H9 (cell line): ENCODE measurements at regions not wholly inside any gene's neighbourhood (a gene's known extent, or its start where the extent isn't known, plus 50 kb on each side); places are given as distances from the start of the nearest gene placed in this dataset.

Experiments
- DNase-seq: peaks from one replicate; pipeline ENCODE4 v3.0.0-alpha.2; 2017
- H2AFZ ChIP-seq: one replicate; pipeline ENCODE4 v1.6.1; 2013; ENCODE audit warnings: mild to moderate bottlenecking, low read length, control low read depth, moderate library complexity
- H2AK5ac ChIP-seq: 2 replicates; pipeline ENCODE4 v1.6.1; 2013; ENCODE audit warnings: low read length, control low read depth, mixed read lengths; ENCODE audit not compliant: insufficient read length
- H2BK120ac ChIP-seq: one replicate; pipeline ENCODE4 v1.6.1; 2013; ENCODE audit warnings: low read depth, mild to moderate bottlenecking, low read length, control low read depth, inconsistent platforms; ENCODE audit not compliant: poor library complexity, severe bottlenecking
- H2BK12ac ChIP-seq: 2 replicates; pipeline ENCODE4 v1.6.1; 2013; ENCODE audit warnings: low read length, control low read depth, mixed read lengths, low read depth; ENCODE audit not compliant: insufficient read length
- H2BK15ac ChIP-seq: 2 replicates; pipeline ENCODE4 v1.6.1; 2013; ENCODE audit warnings: low read depth, low read length, control low read depth
- H2BK20ac ChIP-seq: one replicate; pipeline ENCODE4 v1.6.1; 2013; ENCODE audit warnings: low read depth, mild to moderate bottlenecking, low read length, control low read depth, inconsistent platforms; ENCODE audit not compliant: poor library complexity, severe bottlenecking
- H2BK5ac ChIP-seq: 2 replicates; pipeline ENCODE4 v1.6.1; 2013; ENCODE audit warnings: low read length, control low read depth, mixed read lengths; ENCODE audit not compliant: insufficient read length
- H3K14ac ChIP-seq: 2 replicates; pipeline ENCODE4 v1.6.1; 2013; ENCODE audit warnings: low read length, control low read depth; ENCODE audit not compliant: insufficient read depth
- H3K18ac ChIP-seq: 2 replicates; pipeline ENCODE4 v1.6.1; 2013; ENCODE audit warnings: low read depth, mild to moderate bottlenecking, mixed read lengths, low read length, control low read depth; ENCODE audit not compliant: insufficient read length
- H3K23ac ChIP-seq: 2 replicates; pipeline ENCODE4 v1.6.1; 2013; ENCODE audit warnings: low read length, control low read depth, mixed read lengths, low read depth; ENCODE audit not compliant: insufficient read length
- H3K23me2 ChIP-seq: 2 replicates; pipeline ENCODE4 v1.6.1; 2013; ENCODE audit warnings: low read depth, mild to moderate bottlenecking, mixed read lengths, low read length, control low read depth; ENCODE audit not compliant: insufficient read length, poor library complexity, severe bottlenecking
- H3K27ac ChIP-seq: 2 replicates; pipeline ENCODE4 v1.5.1; 2013; ENCODE audit warnings: low read length, control low read depth, mixed read lengths, low read depth; ENCODE audit not compliant: insufficient read length
- H3K27me3 ChIP-seq: 2 replicates; pipeline ENCODE4 v1.6.1; 2013; ENCODE audit warnings: low read length, control low read depth, inconsistent platforms; ENCODE audit not compliant: insufficient read depth
- H3K4ac ChIP-seq: 2 replicates; pipeline ENCODE4 v1.6.1; 2013; ENCODE audit warnings: low read depth, mild to moderate bottlenecking, control low read depth, inconsistent platforms, low read length, moderate library complexity
- H3K4me1 ChIP-seq: 2 replicates; pipeline ENCODE4 v1.6.1; 2013; ENCODE audit warnings: low read length, control low read depth, inconsistent platforms; ENCODE audit not compliant: insufficient read depth
- H3K4me2 ChIP-seq: 2 replicates; pipeline ENCODE4 v1.6.1; 2013; ENCODE audit warnings: low read length, control low read depth, mixed read lengths; ENCODE audit not compliant: insufficient read length, insufficient read depth
- H3K56ac ChIP-seq: 2 replicates; pipeline ENCODE4 v1.6.1; 2013; ENCODE audit warnings: low read depth, mild to moderate bottlenecking, mixed read lengths, low read length, control low read depth; ENCODE audit not compliant: insufficient read length
- H3K79me1 ChIP-seq: 2 replicates; pipeline ENCODE4 v1.6.1; 2013; ENCODE audit warnings: low read depth, mild to moderate bottlenecking, moderate library complexity, low read length, control low read depth, inconsistent platforms; ENCODE audit not compliant: insufficient read depth, poor library complexity, severe bottlenecking
- H3K79me2 ChIP-seq: 2 replicates; pipeline ENCODE4 v1.6.1; 2013; ENCODE audit warnings: low read length, control low read depth, inconsistent platforms; ENCODE audit not compliant: insufficient read depth
- H3K9ac ChIP-seq: 2 replicates; pipeline ENCODE4 v1.6.1; 2013; ENCODE audit warnings: low read length, control low read depth, mixed read lengths; ENCODE audit not compliant: insufficient read length; ENCODE audit errors: extremely low read depth
- H3K9me3 ChIP-seq: one replicate; pipeline ENCODE4 v1.6.1; 2013; ENCODE audit warnings: low read depth, low read length, inconsistent platforms; ENCODE audit not compliant: control insufficient read depth
- H3T11ph ChIP-seq: one replicate; pipeline ENCODE4 v1.6.1; 2013; ENCODE audit warnings: mild to moderate bottlenecking, low read length, control low read depth, inconsistent platforms
- H4K20me1 ChIP-seq: one replicate; pipeline ENCODE4 v1.6.1; 2013; ENCODE audit not compliant: control insufficient read depth, insufficient read length, insufficient read depth
- H4K5ac ChIP-seq: 2 replicates; pipeline ENCODE4 v1.6.1; 2013; ENCODE audit warnings: low read depth, mild to moderate bottlenecking, mixed read lengths, low read length, control low read depth; ENCODE audit not compliant: insufficient read length
- H4K8ac ChIP-seq: replicated peaks from 2 replicates; pipeline ENCODE4 v1.6.1; 2013; ENCODE audit warnings: low read length, control low read depth, mixed read lengths, low read depth; ENCODE audit not compliant: insufficient read length
- H4K91ac ChIP-seq: 2 replicates; pipeline ENCODE4 v1.6.1; 2013; ENCODE audit warnings: low read depth, mild to moderate bottlenecking, moderate library complexity, mixed read lengths, low read length, control low read depth; ENCODE audit not compliant: insufficient read length
- H3K27ac Mint-ChIP-seq, 3 experiments: 2 replicates in 2 of 3; 3 replicates in 1 of 3; pipeline ENCODE4 v1.8.0; 2020 to 2021; ENCODE audit warnings: mixed read lengths in 3 of 3, mild to moderate bottlenecking in 1 of 3, moderate library complexity in 1 of 3
- H3K27me3 Mint-ChIP-seq: 2 replicates; pipeline ENCODE4 v1.8.0; 2021; ENCODE audit warnings: low read depth, mild to moderate bottlenecking, moderate library complexity, mixed read lengths
- H3K36me3 Mint-ChIP-seq, 3 experiments: 2 replicates in 2 of 3; 3 replicates in 1 of 3; pipeline ENCODE4 v1.8.0; 2020 to 2021; ENCODE audit warnings: low read depth in 3 of 3, mixed read lengths in 3 of 3; ENCODE audit not compliant: insufficient read depth in 1 of 3
- H3K4me1 Mint-ChIP-seq, 2 experiments: 2 replicates each; pipeline ENCODE4 v1.8.0; 2020; ENCODE audit warnings: mixed read lengths in 2 of 2
- H3K4me3 Mint-ChIP-seq, 2 experiments: 2 replicates in 1 of 2; 3 replicates in 1 of 2; pipeline ENCODE4 v1.8.0; 2020 to 2021; ENCODE audit warnings: mild to moderate bottlenecking in 2 of 2, mixed read lengths in 2 of 2, moderate library complexity in 1 of 2
- H3K9me3 Mint-ChIP-seq, 2 experiments: 2 replicates in 1 of 2; 3 replicates in 1 of 2; pipeline ENCODE4 v1.8.0; 2020; ENCODE audit warnings: mild to moderate bottlenecking in 2 of 2, mixed read lengths in 2 of 2, moderate library complexity in 1 of 2
- CTCF ChIP-seq: fragments of 200-600 bp; sonication (generic); conservative IDR thresholded peaks from 3 replicates; pipeline ENCODE4 v1.8.0; 2021; ENCODE audit warnings: antibody characterized with exemption, mild to moderate bottlenecking
- WGBS: extraction: QIAGEN DNeasy Blood & Tissue Kit; methylation state at CpG from one replicate; pipeline ENCODE4 v1.1.7; 2013; ENCODE audit warnings: missing lambda C conversion rate, low lambda C conversion rate, mixed read lengths; ENCODE audit not compliant: insufficient read length; ENCODE audit errors: extremely low coverage; 5-methylcytosine and 5-hydroxymethylcytosine counted together

- no peak overlapping the region for H4K5ac ChIP-seq
- no peak overlapping the region for H3T11ph ChIP-seq
- DNase-seq = peak; percentile 19
- no peak overlapping the region for H2BK15ac ChIP-seq
- WGBS = no CpG with 5 or more reads among the region's 10 CpGs
- no peak overlapping the region for H3K27ac ChIP-seq
- peaks cover 4 to 16% (median 5%) of the 10 kb centered on the region in 3 experiments; a peak in 6 of 7 replicates for H3K36me3 Mint-ChIP-seq
- H4K20me1 ChIP-seq = no peaks in the 10 kb centered on the region
- no peak overlapping the region for H2BK5ac ChIP-seq
- peaks cover 17% of the 10 kb centered on the region in 2 experiments for H3K9me3 Mint-ChIP-seq
- H3K9ac ChIP-seq = no peak overlapping the region
- no peaks in the 10 kb centered on the region for H3K23me2 ChIP-seq
- H3K4me2 ChIP-seq = no peak overlapping the region
- no peak overlapping the region for H2AK5ac ChIP-seq
- H2BK20ac ChIP-seq = no peak overlapping the region
- H4K8ac ChIP-seq = no peak overlapping the region
- H2BK120ac ChIP-seq = no peak overlapping the region
- no peaks in the 10 kb centered on the region for H3K27me3 Mint-ChIP-seq
- H3K23ac ChIP-seq = no peak overlapping the region
- H3K56ac ChIP-seq = no peak overlapping the region
- H3K4ac ChIP-seq = no peak overlapping the region
- no peak overlapping the region for H2AFZ ChIP-seq
- TF ChIP-seq CTCF = no peak
- no peak overlapping the region for H3K4me3 Mint-ChIP-seq
- no peaks in the 10 kb centered on the region for H3K79me1 ChIP-seq
- no peak overlapping the region for H3K18ac ChIP-seq
- no peaks in the 10 kb centered on the region for H3K79me2 ChIP-seq
- H3K14ac ChIP-seq = no peak overlapping the region
- H3K4me1 Mint-ChIP-seq = peaks cover 55 to 59% of the 10 kb centered on the region in 2 experiments
- no peak overlapping the region for H3K27ac Mint-ChIP-seq
- H2BK12ac ChIP-seq = no peak overlapping the region
- H4K91ac ChIP-seq = no peak overlapping the region
- H3K9me3 ChIP-seq = no peaks in the 10 kb centered on the region
- H3K27me3 ChIP-seq = no peaks in the 10 kb centered on the region
- peaks cover 5% of the 10 kb centered on the region; the same call in 1 of the 2 replicates for H3K4me1 ChIP-seq
Observed at GRCh38 chr22:49514641-49515040, 313.0 kb downstream of the BRD1 start.
